ENCODE measurements at regions not wholly inside any gene's neighbourhood (a gene's known extent, or its start where the extent isn't known, plus 50 kb on each side); places are given as distances from the start of the nearest gene placed in this dataset.

DNA sequence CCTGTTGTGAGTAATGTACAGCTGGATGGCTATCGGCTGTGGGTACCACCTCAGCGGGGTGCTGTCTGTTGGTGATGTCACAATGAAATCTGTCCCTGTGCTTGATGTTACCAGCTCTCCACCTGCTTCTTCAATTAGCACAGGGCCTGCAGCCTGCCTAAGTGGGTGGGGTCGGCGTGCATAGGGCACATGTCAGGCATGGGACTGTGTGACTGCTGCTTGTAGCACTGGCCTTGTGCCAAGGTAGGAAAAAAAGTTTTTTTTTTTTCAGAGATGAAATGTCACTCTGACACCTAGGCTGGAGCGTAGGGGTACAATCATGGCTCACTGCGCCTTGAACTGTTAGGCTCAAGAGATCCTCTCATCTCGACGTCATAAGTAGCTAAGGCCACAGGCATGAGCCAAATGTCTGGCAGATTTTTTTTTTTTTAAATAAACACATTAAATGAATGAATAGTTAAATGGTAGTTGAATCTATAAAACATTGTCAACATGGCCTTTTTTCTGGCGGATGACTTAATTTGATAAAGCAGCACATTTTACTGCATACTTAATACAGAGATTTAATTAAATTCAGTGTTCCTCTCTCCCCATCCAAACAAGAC is 222.5 kb downstream of the NXNL2 start (continued):
- TF ChIP-seq, protein P1, sequence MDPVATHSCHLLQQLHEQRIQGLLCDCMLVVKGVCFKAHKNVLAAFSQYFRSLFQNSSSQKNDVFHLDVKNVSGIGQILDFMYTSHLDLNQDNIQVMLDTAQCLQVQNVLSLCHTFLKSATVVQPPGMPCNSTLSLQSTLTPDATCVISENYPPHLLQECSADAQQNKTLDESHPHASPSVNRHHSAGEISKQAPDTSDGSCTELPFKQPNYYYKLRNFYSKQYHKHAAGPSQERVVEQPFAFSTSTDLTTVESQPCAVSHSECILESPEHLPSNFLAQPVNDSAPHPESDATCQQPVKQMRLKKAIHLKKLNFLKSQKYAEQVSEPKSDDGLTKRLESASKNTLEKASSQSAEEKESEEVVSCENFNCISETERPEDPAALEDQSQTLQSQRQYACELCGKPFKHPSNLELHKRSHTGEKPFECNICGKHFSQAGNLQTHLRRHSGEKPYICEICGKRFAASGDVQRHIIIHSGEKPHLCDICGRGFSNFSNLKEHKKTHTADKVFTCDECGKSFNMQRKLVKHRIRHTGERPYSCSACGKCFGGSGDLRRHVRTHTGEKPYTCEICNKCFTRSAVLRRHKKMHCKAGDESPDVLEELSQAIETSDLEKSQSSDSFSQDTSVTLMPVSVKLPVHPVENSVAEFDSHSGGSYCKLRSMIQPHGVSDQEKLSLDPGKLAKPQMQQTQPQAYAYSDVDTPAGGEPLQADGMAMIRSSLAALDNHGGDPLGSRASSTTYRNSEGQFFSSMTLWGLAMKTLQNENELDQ (CRISPR knock-in tag; IDR thresholded peaks at IDR 0.05; ENCODE audit: borderline replicate concordance) = no peak

DNA sequence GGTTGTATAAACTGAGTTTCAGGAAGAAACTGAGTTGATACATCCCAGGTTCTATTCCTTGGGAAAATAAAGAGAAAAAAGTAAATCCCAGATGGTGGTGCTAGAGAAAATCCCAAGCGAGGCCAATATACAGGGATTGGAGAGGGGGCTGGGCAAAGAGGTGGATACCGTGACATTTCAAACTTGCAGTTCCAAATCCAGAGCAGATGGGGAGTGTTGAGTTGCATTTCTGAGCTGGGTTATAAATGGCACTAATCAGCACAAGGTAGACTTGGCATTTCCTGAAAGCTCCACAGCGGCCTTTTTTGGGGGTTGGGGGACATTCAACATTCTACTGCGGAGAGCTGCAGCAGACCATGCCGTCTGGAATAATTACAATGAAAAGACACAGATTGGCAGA is 224.4 kb downstream of the NXNL2 start:
- no peaks in the 10 kb centered on the region for H3K79me2 ChIP-seq (ENCODE audit: insufficient read depth, low read length)
- ATAC-seq (no peak), DNase-seq (ENCODE audit: low spot score) (no peak), FAIRE-seq (no peak)
- no peak overlapping the region for H3K4me3 ChIP-seq (replicated peaks in 1 of 3; ENCODE audit: insufficient read depth in 1 of 3, low read depth in 2 of 3, low read length in 3 of 3)
- H3K4me2 ChIP-seq (ENCODE audit: low read depth, low read length) = no peak overlapping the region
- 74% methylated on average over 5 of the region's 5 CpGs for WGBS (ENCODE audit: low lambda C conversion rate)
- H3K9ac ChIP-seq (ENCODE audit: insufficient read depth, low read depth, low read length) = no peak overlapping the region
- POLR2A ChIA-PET = no interaction called here
- no peaks in the 10 kb centered on the region for H3K36me3 ChIP-seq (replicated peaks in 1 of 2; ENCODE audit: control insufficient read depth in 1 of 2, insufficient read depth in 2 of 2, low read length in 2 of 2)
- no TSS peak for BruUV-seq (replicated peaks)
- H3K9me3 ChIP-seq (ENCODE audit: low read length) = no peaks in the 10 kb centered on the region
- H2AFZ ChIP-seq (ENCODE audit: low read length) = no peak overlapping the region
- CTCF ChIA-PET (ENCODE audit: low intra/inter-chr PET ratio, low total read pairs) = no interaction called here
- H3K4me1 ChIP-seq (ENCODE audit: insufficient read depth, low read length) = no peaks in the 10 kb centered on the region
- 0 out of 5 replicates have a peak, but pooled peaks cover 1 to 3% of the 10 kb centered on the region in 2 experiments for H3K27me3 ChIP-seq (ENCODE audit: control insufficient read depth in 1 of 2, insufficient read depth in 2 of 2, low read length in 2 of 2)
- intact Hi-C loops (cut with micrococcal nuclease; ENCODE audit: unreplicated experiment) = no loop called here
- H3K27ac ChIP-seq (ENCODE audit: extremely low read length, insufficient read depth, low read length) = no peak overlapping the region
- no peaks in the 10 kb centered on the region for H4K20me1 ChIP-seq (ENCODE audit: insufficient read depth, low read length)
- in situ Hi-C loops (cut with HindIII; ENCODE audit: extremely low pct_ligation_motif_present, low pct_unique_long_range_greater_than_20kb) = no loop called here
- TF ChIP-seq, protein P2, sequence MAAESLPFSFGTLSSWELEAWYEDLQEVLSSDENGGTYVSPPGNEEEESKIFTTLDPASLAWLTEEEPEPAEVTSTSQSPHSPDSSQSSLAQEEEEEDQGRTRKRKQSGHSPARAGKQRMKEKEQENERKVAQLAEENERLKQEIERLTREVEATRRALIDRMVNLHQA (CRISPR knock-in tag; IDR thresholded peaks at IDR 0.05) = no peak
- TF ChIP-seq, protein P1 (CRISPR knock-in tag; IDR thresholded peaks at IDR 0.05; ENCODE audit: borderline replicate concordance) = no peak
- no peak for TF ChIP-seq CBX1 (IDR thresholded peaks at IDR 0.05; ENCODE audit: low read depth)
- no peak for TF ChIP-seq ESRRA (CRISPR knock-in tag; IDR thresholded peaks at IDR 0.05; ENCODE audit: low read depth)
- TF ChIP-seq, protein P3, sequence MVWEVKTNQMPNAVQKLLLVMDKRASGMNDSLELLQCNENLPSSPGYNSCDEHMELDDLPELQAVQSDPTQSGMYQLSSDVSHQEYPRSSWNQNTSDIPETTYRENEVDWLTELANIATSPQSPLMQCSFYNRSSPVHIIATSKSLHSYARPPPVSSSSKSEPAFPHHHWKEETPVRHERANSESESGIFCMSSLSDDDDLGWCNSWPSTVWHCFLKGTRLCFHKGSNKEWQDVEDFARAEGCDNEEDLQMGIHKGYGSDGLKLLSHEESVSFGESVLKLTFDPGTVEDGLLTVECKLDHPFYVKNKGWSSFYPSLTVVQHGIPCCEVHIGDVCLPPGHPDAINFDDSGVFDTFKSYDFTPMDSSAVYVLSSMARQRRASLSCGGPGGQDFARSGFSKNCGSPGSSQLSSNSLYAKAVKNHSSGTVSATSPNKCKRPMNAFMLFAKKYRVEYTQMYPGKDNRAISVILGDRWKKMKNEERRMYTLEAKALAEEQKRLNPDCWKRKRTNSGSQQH (CRISPR knock-in tag; IDR thresholded peaks at IDR 0.05; ENCODE audit: low read depth) = no peak
- TF ChIP-seq EHMT2 (IDR thresholded peaks at IDR 0.05; ENCODE audit: borderline replicate concordance, low read depth, low read length) = no peak
- no peak for TF ChIP-seq KDM5A (IDR thresholded peaks at IDR 0.05; ENCODE audit: borderline replicate concordance, low read length)
- TF ChIP-seq, protein P4, sequence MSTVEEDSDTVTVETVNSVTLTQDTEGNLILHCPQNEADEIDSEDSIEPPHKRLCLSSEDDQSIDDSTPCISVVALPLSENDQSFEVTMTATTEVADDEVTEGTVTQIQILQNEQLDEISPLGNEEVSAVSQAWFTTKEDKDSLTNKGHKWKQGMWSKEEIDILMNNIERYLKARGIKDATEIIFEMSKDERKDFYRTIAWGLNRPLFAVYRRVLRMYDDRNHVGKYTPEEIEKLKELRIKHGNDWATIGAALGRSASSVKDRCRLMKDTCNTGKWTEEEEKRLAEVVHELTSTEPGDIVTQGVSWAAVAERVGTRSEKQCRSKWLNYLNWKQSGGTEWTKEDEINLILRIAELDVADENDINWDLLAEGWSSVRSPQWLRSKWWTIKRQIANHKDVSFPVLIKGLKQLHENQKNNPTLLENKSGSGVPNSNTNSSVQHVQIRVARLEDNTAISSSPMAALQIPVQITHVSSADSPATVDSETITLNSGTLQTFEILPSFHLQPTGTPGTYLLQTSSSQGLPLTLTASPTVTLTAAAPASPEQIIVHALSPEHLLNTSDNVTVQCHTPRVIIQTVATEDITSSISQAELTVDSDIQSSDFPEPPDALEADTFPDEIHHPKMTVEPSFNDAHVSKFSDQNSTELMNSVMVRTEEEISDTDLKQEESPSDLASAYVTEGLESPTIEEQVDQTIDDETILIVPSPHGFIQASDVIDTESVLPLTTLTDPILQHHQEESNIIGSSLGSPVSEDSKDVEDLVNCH (CRISPR knock-in tag; IDR thresholded peaks at IDR 0.05) = no peak
- no peak for TF ChIP-seq ERF (CRISPR knock-in tag; IDR thresholded peaks at IDR 0.05)
- no peak for TF ChIP-seq NFIC (IDR thresholded peaks at IDR 0.05; ENCODE audit: low read length)
